Activated CD8-positive, alpha-beta memory T cell treated with anti-CD3 and anti-CD28 coated beads for 36 hours (primary cell): ENCODE measurements at regions not wholly inside any gene's neighbourhood (a gene's known extent, or its start where the extent isn't known, plus 50 kb on each side); places are given as distances from the start of the nearest gene placed in this dataset.
"Not testable (repeated sequence)": the region's sequence is repeated elsewhere in the genome, so short reads cannot be mapped to it uniquely, and the experiment has no call there.

Experiments used
- CTCF ChIA-PET: fragments of 350-600 bp; sonication (Branson Sonifier 250); formaldehyde crosslinking; loops from one replicate; lab custom pipeline; 2021; ENCODE audit warnings: antibody characterized with exemption; lab: Charles Lee
- POLR2A ChIA-PET: fragments of 350-600 bp; sonication (Branson Sonifier 250); formaldehyde crosslinking; loops from one replicate; lab custom pipeline; 2021; ENCODE audit warnings: antibody characterized with exemption; lab: Charles Lee

- ChIA-PET CTCF (interaction anchor here (0.6 to 1.2 kb wide), 2 partner anchors 18 to 33 kb away, joined by 3 read pairs; no protein-coding TSS in a partner anchor), POLR2A (no interaction called here)
Observed at GRCh38 chr9:89951675-89952074, 346.9 kb downstream of the GADD45G start.

GRCh38 chr9:89952401-89952800 is 347.6 kb downstream of the GADD45G start:
- CTCF ChIA-PET, result interaction anchor here (0.6 to 1.2 kb wide), 2 partner anchors 17 to 32 kb away, joined by 3 read pairs; no protein-coding TSS in a partner anchor
- POLR2A ChIA-PET, result interaction anchor here (0.7 kb wide), 1 partner anchor 93 kb away, joined by 3 read pairs; no protein-coding TSS in a partner anchor

- CTCF ChIA-PET, POLR2A ChIA-PET: not testable (repeated sequence)
Observed at GRCh38 chr9:89953263-89953662, 348.5 kb downstream of the GADD45G start.

DNA sequence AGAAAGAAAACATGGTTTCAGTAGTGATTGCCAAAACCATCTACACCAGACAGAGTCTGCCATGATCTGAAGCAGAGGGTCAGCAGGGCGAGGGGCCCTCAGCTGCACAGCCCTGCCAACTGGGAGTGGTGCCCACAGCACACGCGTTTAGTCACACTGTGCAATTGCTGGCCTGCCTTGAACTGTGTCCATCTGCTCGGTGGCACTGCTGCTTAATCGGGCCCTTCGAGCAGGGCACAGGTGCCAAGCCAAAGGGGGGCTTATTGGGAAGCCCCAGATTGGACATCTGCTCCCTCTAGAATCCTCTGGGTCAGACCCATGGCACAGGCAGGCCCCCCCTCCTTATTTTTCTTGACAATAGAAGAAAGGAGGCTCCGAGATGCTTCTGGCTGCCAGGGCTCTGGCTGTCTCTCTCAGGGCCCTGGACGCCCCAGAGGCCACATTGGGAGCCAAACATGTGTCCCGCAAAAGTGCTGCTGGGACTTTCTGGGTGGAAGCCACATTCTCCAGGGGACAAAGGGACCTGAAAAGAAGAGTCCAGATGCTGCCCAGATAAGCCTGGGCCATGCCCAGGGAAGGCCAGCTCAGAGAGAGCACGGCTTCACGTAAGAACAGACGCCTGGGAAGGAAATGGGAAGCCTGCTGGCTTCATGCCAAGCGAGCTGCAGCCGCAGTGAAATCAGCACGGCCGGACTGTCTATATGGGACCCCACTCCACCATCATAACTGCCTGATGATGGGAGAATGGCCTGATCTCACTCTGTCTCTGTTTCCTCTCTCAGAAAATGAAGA is 349.2 kb downstream of the GADD45G start:
- ChIA-PET CTCF (no interaction called here), POLR2A (no interaction called here)

- ChIA-PET POLR2A (no interaction called here), CTCF (no interaction called here)
Observed at GRCh38 chr9:89955144-89955543, 350.3 kb downstream of the GADD45G start.

DNA sequence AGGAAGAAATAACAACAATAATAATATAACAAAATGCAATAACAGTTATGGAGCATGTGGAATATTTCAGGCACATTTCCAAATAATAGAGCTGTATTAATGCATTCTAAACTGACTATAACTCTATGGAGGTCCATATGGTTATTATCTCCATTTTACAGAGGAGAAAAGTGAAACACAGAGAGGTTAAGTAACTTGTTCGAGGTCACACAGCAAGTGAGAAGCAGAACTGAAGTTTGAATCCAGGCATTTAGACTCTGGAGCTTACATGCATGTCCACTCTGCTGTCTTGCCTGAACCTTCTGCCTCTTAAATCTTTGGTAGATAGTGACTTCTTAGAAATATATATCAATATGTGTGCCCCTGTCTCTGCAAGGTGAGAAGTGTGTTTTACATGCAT is 350.8 kb downstream of the GADD45G start:
- POLR2A ChIA-PET, result no interaction called here
- CTCF ChIA-PET, result no interaction called here

GRCh38 chr9:89956331-89956730 is 351.5 kb downstream of the GADD45G start:
- CTCF ChIA-PET, result no interaction called here

DNA sequence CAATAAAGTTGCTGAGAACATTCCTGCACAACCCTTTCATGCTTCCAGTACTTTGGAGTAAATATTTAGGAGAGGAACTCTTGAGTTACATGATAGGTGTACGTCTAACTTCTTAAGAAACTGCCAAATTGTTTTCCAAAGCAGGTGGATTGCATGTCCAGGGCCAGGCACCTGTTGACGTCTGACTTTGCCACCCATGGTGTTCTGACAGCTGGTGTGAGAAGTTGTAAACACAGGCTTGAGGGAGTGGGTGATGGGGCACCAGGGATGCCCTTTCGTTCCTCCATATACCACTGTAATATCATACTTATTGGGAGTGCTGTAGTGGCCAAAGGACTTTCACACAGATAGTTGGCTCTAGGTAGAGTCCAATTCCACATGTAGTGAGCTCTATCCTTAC is 352.1 kb downstream of the GADD45G start:
- ChIA-PET POLR2A (no interaction called here), CTCF (no interaction called here)

More at GRCh38 chr9:89956331-89956730, 351.5 kb downstream of the GADD45G start:
- POLR2A ChIA-PET, result no interaction called here

GRCh38 chr9:89958086-89958485 is 353.3 kb downstream of the GADD45G start:
- ChIA-PET POLR2A (no interaction called here), CTCF (no interaction called here)

DNA sequence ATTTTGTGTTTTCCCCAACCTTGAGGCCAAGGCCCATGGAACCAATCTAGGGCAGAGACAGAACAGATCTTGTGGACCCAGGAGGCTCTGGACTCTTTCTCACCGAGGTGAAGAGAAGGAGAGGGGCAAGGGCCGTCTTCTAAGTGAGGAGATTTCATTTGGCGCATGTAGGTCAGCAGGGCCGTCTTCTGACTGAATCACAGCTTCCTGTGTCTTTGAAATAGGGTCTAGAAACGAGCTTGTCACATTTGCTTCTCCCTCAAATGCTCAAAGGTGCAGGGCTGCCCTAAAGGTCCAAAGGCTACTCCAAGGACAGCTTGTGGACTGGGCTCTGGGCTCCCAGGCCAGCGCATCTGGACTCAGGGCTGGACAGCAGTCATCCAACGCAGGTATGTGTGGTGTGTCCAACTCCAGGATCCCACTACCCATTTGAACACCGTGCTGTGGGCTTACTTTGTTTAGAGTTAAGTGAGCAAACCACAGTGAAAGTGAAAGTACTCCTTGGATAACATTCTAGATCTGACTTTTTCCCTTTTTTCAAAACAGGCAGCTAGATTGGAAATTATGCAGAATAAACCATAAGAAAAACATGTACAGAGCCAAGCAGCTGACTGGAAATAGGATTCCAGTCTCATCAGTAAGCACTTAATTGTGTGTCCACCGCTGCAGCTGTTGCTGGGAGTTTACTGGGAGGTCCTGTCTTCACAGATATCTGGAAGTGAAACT is 357.0 kb downstream of the GADD45G start:
- CTCF ChIA-PET, result interaction anchor here (1.0 kb wide), 1 partner anchor 18 kb away, joined by 3 read pairs; no protein-coding TSS in a partner anchor
- POLR2A ChIA-PET, result no interaction called here

DNA sequence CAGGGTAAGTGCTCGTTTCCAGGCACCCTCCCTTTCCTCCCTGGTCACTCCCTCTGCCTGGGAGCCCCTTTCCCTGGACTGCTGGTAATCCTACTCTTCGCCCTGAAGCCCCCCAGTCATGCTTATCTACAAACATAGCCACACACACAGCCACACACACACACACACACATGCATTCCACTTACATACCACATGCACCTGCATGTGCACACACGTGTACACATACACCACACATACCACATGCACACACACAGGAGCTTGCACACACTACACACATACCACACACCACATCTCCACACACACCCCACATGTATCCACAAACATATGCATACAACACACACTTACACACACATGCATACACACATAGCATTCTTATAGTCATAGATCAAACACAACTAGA is 358.5 kb downstream of the GADD45G start:
- ChIA-PET POLR2A (no interaction called here), CTCF (no interaction called here)

GRCh38 chr9:89967527-89967926 is 362.7 kb downstream of the GADD45G start:
- ChIA-PET POLR2A (no interaction called here), CTCF (no interaction called here)

DNA sequence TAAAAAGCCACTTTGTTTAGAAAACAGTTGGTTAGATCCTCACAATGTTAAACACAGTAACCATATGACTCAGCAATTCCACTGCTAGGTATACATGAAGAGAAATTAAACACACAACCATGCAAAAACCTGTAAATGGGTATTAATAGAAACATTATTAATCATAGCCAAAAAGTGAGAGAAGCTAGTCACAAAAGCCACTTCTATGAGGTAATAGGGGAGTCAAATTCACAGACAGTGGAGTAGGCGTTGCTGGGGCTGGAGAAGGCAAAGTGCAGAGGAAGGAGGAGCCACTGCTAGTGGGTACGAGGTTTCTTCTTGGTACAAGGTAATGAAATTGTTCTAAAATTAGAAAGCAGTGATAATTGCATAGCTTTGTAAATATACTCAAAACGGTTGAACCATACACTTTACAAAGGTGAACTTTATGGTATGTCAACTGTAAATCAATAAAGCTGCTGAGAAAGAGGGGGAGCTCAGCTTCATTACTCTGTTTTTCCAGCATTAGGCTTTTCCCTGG is 364.4 kb downstream of the GADD45G start:
- POLR2A ChIA-PET, result no interaction called here
- CTCF ChIA-PET, result interaction anchor here (0.8 to 2.3 kb wide), 4 partner anchors 17 to 366 kb away, joined by 3 to 8 read pairs (median 3); no protein-coding TSS in a partner anchor

DNA sequence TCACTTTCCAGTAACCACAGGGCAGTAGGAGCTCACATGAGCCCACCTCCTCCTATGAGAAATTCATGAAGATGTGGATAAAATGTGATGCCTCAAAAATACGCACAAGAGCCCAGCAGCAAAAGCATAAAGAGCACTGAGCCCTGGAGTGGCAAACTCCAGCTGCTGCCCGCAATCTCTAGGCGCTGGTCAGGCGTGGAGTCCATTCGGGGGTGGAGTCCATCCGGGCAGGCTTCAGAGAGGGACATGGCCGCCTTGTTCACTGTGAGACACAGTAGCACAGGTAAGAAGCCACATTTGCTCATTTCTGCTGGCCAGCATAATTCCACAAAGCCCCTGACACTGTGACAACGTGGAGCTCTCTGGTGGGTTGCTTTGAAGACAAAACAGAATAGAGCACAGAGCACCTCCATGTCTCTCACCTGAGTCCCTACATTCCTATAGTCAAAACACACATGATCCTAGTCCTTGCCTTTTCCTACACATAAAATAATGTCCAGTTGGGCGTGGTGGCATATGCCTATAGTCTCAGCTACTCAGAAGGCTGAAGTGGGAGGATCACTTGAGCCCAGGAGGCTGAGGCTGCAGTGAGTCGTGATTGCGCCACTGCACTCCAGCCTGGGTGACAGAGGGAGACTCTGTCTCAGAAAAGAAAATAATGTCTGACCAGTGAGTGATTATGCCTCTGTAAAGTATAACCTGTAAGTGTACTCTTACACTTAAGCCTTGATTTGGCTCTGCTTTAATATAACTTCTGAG is 365.2 kb downstream of the GADD45G start:
- ChIA-PET POLR2A (no interaction called here), CTCF (interaction anchor here (1.4 to 2.3 kb wide), 2 partner anchors 29 to 132 kb away, joined by 3 to 8 read pairs; no protein-coding TSS in a partner anchor)

DNA sequence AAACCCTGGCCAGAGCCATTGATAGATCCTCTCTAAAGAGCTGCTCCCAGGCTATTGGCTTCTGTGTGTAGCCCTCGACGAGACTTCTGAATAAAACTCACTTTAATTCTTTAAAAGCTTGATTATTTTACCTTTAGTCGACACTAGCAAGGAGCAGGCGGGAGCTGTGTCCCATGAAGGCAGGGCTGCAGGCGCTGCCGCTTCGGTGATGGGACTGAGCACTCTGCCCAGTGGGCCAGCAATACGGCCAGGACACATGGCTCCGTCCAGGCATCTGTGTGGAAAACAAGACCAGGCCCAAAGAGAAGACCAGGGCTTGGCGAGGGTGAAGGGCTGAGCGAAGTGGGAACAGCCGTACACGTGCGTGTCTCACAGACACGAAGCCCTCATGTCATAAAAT is 365.9 kb downstream of the GADD45G start:
- POLR2A ChIA-PET, result no interaction called here
- CTCF ChIA-PET, result interaction anchor here (2.3 kb wide), 1 partner anchor 28 kb away, joined by 8 read pairs; no protein-coding TSS in a partner anchor

DNA sequence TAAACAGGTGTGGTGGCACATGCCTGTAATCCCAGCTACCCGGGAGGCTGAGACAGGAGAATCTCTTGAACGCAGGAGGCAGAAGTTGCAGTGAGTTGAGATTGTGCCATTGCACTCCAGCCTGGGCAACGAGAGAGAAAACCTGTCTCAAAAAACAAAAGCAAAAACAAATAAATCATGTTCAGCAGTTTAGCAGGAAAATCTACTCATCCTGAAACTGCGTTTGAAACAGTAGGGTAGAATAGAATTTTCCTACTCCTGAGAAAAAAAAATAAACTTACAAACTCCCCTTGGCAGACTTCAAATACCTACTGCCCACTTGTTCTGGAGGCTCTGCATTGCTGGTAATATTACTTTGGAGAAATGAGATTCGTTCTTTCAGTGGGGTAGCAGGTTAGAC is 367.7 kb downstream of the GADD45G start:
- CTCF ChIA-PET, result no interaction called here
- POLR2A ChIA-PET, result no interaction called here

- POLR2A ChIA-PET, result no interaction called here
- CTCF ChIA-PET, result no interaction called here
Observed at GRCh38 chr9:89974582-89974981, 369.8 kb downstream of the GADD45G start.

- ChIA-PET CTCF (no interaction called here), POLR2A (no interaction called here)
Observed at GRCh38 chr9:89975024-89975423, 370.2 kb downstream of the GADD45G start.

GRCh38 chr9:89975630-89976029 is 370.8 kb downstream of the GADD45G start:
- CTCF ChIA-PET, result no interaction called here
- POLR2A ChIA-PET, result no interaction called here
